GM19455 (cell line): ENCODE measurements at regions not wholly inside any gene's neighbourhood (a gene's known extent, or its start where the extent isn't known, plus 50 kb on each side); places are given as distances from the start of the nearest gene placed in this dataset.
"Not testable (repeated sequence)": the region's sequence is repeated elsewhere in the genome, so short reads cannot be mapped to it uniquely, and the experiment has no call there.

ENCODE experiments used
- ATAC-seq: cut with Tn5 transposase; IDR thresholded peaks from one replicate; pipeline ENCODE4 v1.9.1; 2021; ENCODE audit not compliant: unreplicated experiment

DNA sequence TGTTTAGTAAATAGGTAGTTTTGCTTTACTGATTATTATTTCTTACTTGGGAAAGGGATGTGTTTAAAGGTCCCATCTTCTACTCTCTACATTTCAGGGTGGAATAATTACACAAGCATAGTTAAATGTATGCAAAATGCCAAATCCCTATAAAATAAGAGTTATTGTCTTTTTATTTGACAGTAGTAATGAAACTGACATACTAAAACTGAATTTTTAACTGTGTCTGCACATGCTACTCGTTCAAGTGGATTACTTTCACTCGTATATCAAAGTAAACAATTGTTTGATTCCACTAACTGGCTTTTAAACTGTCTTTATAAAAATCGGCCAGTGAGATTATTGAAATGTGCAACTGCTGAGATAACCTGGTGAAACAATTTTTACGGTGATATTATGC lies 602.9 kb upstream of the ADGRB3 start:
- ATAC-seq = no peak

DNA sequence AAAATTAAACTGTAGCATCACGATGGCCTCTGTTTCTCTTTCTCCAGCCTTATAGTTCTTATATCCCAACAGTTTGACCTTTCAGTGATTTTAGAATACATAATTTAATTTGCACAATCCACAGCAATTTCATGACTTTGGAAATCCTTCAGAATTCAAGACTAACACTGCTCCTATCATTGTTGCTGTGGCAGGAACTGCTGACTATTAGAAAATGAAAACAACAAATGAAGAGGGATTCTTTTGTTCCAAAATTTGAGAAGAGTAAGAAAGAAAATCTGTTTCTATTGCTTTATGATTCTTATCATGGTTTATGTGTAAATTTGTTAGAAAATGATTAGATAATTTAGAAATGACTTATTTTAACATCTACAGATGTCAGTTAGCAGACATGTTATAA lies 604.0 kb upstream of the ADGRB3 start:
- ATAC-seq = no peak

DNA sequence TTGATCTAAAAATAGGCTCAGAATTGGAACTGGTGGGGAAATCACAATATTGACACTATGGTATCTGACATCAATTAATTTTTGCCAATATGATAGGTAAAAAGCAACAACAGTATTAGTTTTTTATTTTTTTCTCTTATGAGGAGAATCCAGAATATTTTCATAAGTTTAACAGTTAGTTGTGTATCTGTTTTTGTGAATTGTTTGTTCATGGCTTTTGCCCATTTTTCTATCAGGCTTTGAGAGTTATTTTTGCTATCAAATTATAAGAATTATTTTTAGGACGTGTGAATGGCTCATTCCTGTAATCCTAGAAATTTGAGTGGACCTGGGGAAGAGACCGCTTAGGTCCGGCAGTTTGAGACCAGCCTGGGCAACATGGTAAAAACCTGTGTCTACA lies 608.6 kb upstream of the ADGRB3 start:
- ATAC-seq = no peak

DNA sequence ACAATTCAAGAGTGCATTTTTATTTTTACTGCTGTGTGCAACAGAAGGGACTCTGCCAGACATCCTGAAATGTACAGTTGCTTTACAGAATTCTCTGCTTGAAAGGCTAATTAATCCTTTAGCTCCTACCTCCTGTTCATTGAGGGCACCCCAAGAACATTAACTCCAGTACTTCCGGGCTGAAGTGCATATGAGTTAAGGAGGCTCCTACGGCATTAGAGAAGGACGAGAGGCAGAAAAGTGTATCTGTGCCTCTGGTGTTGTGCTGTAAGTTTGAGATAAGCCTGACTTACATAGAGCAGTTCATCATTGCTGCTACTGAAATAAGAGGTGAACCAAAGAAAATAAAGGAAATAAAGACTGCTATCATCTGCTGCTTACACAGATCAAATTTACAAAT lies 609.3 kb upstream of the ADGRB3 start:
- no peak for ATAC-seq

DNA sequence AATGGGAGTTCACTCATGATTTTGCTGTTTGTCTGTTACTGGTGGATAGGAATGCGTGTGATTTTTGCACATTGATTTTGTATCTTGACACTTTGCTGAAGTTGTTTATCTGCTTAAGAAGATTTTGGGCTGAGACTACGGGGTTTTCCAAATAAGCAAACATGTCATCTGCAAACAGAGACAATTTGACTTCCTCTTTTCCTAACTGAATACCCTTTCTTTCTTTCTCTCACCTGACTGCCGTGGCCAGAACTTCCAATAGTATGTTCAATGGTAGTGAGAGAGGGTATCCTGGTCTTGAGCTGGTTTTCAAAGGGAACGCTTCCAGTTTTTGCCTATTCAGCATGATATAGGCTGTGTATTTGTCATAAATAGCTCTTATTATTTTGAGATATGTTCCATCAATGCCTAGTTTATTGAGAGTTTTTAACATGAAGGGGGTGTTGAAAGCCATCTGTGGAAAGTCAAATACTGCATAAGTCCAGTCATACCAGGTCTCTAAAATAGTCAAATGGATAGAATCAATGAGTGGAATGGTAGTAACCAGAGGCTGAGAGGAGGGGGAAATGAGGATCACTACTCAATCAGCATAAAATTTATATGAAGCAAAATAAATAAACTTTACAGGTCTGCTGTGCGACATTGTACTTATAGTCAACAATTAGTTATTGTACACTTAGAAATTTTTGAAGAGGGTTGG lies 610.4 kb upstream of the ADGRB3 start:
- ATAC-seq = no peak

DNA sequence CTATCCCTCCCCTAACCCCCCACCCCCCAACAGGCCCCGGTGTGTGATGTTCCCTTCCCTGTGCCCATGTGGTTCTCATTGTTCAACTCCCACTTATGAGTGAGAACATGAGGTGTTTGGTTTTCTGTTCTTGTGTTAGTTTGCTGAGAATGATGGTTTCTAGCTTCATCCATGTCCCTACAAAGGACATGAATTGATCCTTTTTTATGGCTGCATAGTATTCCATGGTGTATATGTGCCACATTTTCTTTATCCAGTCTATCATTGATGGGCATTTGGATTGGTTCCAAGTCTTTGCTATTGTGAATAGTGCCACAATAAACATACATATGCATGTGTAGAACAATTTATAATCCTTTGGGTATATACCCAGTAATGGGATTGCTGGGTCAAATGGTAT lies 612.1 kb upstream of the ADGRB3 start:
- not testable (repeated sequence) for ATAC-seq

DNA sequence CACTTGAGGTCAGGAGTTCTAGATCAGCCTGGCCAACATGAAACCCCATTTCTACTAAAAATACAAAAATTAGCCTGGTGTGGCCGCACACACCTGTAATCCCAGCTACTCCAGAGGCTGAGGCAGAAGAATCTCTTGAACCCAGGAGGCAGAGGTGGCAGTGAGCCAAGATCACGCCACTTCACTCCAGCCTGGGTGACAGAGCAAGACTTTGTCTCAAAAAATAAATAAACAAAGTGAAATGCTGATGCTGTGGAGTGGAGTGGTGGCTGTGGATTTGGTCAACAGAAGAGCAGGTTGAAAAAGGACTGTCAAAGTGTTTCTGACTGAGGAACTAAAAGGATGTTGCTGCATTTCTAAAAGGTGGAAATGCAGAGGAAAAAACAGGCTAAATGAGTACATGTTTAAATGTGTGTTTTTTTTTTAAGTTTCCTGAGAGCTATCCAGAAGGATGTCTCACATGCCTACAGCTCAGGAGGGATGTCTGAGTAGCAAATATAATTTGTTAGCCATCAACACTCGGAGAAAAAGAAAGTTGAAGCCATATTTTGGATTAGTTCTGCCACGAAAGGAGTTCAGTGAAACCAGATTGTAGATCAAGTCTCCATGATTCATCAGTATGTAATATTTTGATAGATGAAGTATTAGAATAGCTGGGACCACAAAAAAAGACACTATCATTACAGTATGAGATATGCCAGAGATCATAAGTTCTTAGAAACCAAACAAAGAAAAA lies 621.1 kb upstream of the ADGRB3 start:
- no peak for ATAC-seq

DNA sequence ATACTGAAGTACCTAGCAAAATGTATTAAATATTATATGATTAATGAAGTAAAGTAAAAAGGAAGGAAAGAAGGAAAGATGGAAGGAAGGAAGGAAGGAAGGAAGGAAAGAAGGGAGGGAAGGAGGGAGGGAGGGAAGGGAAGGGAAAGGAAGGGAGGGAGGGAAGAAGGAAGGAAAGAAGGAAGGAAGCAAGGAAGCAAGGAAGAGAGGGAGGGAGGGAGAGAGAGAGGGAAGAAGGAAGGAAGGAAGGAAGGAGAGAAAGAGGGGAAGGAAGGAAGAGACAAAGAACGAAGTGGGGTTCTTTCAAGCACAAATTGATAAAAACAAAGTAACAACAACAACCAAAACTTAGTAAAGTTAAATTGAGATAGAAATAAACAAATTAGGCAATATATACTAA lies 622.3 kb upstream of the ADGRB3 start:
- no peak for ATAC-seq

DNA sequence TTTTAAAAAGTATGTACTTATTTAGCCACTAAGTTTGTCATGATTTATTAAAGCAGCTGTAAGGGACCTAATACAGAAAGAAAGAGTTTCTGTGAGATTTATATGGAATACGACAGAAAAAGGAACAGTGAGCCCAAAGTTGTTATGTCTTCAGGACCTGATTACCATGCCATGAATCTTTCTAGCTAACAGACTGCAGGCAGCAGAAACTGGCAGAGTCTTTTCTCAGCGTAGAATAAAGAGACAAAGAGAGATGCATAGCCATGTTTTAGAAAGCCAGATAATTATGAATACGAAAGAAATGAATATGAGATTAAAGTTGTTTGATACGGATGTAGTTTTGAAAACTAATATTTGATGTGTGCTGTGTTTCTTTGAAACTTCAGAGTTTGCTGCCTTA lies 624.1 kb upstream of the ADGRB3 start:
- no peak for ATAC-seq

DNA sequence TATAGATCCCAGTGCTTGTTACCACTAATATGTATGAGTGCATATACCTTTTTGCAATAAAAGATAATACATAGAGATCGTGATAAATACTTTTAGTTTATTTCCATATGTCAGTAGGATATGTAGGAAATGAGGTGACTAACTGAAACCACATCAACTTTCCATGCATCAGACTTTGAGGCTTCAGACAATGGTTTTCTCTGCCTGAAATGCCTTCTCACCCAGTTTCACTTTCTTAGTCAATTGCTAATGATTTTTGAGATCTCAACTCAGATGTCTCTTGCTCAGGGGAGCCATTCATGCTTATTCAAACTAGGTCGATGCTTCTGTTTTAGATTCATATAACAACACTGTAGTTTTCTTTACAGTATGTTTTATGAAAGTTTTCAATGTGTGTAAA lies 626.6 kb upstream of the ADGRB3 start:
- ATAC-seq = no peak

DNA sequence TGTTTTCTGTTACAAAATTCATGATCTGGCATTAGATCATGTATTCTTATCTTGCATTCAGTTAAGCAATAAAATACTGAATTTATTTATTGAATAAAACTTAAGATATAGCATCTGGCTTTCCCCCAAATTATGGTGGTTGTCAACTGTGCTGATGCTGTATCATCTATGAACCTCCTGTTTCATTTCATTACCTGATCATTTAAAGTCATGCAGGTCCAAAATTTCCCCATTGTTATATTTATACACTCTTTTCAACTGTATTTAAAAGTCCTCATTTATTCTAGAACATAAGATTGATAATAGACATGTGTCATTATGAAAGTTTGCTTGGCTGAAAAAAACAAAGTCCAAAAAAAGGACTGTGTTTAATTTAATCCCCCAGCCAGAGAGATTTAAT lies 627.4 kb upstream of the ADGRB3 start:
- no peak for ATAC-seq

DNA sequence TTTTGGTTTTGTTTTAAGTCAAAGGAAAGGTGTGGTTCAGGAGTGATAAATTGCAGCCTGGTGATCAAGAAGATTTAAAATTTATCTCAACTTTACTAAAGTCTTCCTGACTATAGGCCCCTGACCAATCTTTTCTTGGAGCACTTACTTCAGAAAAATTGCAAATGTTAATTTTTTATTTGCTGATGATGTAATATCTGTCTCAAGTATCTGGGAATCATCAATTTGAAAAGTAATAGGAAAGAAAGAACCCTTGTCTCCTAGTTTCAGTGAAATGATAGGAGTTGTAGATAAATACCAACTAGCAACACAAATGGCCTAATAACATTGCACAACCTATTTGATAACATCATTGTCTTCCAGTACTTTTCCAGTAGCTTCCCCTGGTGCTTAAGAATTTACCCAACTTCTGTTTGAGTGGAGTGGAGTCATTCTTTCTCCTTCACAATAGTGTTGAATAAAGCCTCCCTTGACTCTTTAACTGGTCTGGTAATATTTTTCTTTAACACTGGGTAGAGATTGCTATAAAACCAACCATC lies 648.3 kb upstream of the ADGRB3 start:
- ATAC-seq = no peak

DNA sequence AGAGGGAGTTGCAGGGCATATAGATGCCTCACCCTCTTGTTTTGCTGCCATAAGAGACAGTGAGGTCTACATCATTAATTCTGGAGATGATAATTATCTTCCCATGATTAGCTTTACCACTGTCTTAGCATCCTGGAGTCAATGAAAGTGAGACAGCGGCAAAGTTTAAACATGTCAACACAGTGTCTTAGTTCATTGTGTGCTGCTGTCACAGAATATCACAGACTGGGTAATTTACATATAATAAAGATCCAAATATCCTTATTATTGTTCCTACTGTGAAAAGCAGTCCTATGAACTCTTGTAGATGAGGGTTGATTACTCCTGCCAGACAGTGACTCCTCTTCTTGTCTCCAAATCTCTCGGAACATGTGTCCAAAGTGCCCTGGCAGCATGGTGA lies 658.6 kb upstream of the ADGRB3 start:
- no peak for ATAC-seq

DNA sequence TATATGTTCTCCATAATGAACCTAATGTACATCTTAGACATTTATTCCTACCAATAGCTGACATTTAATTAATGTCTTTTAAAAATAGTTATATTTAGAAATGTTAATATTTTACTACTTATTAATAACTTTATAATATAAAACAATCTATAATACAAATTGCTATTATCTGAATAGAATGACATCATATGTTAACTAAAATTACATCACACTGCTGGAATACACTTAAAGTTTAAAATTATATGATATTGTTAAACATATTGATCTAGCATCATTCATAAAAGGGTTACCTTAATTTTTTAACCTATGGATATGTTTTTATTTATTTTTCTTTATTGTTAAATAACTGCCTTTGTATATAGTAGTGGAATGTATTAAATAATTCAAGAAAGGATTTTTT lies 660.2 kb upstream of the ADGRB3 start:
- ATAC-seq = no peak

DNA sequence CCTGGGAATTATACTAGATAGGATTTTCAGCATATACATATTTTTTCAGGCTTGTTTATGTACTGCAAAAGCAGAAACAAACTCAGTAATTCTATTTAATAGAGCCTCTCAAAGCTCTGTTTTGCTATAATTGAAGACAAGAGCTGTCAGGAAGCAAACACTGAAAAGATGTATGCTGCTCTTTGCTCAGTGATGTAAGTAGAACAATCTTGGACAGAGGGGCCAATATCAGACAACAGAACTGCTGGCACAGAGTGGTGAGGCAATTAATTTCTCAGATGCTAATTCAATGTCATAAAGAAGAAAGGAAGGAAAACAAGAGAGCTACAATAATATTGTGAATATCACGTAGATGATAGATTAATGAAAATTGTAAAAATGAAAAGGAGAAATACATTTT lies 663.3 kb upstream of the ADGRB3 start:
- ATAC-seq = no peak

DNA sequence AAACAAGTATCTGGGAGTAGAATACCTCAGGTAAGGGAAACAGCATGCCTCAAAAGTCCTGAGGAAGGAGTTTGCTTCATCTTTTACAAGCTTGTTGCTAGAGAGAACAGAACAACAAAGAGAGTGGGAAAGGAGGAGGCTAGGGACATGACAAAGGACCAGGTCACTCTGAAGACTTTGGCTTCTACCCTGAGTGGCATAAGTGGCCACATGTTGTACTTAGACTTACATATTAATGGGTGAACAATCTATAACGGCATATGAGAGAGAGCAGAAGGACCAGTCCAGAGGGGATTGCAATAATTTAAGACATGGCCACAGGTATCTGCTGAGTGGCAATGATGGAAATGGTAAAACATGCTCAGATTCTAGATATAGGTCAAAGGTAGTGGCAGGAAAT lies 668.3 kb upstream of the ADGRB3 start:
- ATAC-seq = no peak

DNA sequence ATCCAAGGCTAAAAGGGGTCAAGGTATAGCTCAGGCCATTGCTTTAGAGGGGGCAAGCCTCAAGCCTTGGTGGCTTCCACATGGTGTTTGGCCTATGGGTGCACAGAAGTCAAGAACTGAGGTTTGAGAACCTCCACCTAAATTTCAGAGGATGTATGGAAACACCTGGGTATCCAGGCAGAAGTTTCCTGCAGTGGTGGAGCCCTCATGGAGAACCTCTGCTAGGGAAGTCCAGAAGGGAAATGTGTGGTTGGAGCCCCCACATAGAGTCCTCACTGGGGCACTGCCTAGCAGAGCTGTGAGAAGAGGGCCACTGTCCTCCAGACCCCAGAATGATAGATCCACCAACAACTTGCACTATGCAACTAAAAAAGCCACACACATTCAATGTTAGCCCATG lies 678.7 kb upstream of the ADGRB3 start:
- ATAC-seq = no peak

DNA sequence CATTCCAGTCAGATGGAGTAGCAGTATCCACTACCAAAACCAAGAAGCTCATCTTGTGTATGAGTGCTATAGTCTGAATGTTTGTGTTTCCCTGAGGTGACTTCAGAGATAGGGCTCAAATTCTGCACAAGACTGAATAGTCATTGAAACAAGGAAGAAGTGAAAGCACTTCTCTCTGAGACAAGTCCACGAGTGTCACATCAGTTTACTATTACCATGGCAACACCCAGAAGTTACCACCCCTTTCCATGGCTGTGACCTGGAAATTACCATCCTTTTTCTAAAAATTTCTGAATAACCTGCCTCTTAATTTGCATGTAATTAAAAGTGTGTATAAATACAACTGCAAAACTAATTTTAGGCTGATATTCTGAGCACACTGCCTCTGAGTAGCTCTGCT lies 682.1 kb upstream of the ADGRB3 start:
- ATAC-seq = no peak

DNA sequence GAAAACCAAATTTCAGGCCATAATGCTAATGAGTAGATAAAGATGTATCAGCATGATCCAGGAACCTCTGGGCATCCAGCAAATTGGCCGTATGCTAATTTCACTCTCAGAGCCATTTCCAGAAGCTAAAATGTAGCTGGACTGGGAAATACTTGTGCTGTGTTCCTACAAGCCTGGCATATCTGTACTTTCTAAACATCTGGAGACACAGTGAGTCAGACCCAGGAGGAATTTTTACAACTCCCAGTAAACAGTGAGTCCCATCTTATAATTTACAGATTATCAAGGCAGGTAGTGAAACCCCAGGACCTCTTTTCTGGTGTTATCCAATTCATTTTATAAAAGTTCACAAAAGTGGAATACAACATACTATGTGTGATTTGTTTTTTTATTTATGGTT lies 683.0 kb upstream of the ADGRB3 start:
- no peak for ATAC-seq

DNA sequence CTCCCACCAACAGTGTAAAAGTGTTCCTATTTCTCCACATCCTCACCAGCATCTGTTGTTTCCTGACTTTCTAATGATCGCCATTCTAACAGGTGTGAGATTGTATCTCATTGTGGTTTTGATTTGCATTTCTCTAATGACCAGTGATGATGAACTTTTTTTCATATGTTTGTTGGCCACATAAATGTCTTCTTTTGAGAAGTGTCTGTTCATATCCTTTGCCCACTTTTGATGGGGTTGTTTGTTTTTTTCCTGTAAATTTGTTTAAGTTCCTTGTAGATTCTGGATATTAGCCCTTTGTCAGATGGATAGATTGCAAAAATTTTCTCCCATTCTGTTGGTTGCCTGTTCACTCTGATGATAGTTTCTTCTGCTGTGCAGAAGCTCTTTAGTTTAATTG lies 687.3 kb upstream of the ADGRB3 start:
- not testable (repeated sequence) for ATAC-seq

DNA sequence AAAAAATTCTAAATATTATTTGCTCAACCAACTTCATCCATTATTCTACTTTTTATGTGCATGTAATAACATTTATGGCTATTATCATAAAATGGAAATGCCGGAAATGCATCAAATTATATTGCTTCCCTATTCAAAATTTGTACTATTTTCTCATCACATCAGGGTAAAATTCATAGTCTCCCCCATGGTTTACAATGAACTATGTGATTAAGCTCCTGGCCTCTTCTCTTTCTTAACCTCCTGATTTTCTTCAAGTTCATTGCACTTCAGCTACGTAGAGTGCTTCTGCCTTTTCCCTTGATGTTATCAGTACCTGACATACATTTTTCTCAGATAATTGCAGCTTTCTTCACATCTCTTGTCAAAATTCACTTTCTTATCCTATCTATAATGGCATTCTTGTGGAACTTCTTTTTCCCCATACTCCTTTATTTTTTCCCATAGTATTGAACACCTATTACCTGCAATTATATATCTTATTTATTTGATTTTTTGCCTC lies 699.1 kb upstream of the ADGRB3 start:
- ATAC-seq = no peak

DNA sequence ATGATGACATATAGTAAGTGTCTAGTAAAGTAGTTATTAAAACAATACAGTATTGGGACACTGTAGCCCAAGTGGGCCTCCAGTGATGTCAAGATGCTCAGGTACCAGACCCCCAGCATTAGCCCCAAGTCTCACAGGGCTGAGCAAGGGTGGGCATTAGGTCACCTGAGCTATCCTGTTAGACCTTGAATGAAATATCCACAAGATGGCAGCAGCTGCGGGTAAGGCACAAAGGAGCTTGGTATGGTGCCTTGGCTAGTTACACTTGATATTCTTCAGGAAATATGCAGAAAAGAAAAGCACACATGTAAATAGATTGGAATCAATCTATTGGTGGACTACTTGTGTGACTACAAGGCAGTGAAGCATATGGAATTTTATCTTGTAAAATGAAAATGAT lies 701.8 kb upstream of the ADGRB3 start:
- no peak for ATAC-seq
